Transverse colon (tissue), 4 donors: ENCODE measurements at regions not wholly inside any gene's neighbourhood (a gene's known extent, or its start where the extent isn't known, plus 50 kb on each side); places are given as distances from the start of the nearest gene placed in this dataset.

Experiments used
- EP300 ChIP-seq: sonication (generic); formaldehyde crosslinking; IDR thresholded peaks from one replicate; pipeline ENCODE4 v1.6.1; 2017; ENCODE audit warnings: antibody characterized with exemption, low read depth
- POLR2A ChIP-seq: fragments of 450-650 bp; IDR thresholded peaks from one replicate; pipeline ENCODE4 v1.6.1; 2016; ENCODE audit warnings: antibody characterized with exemption, mild to moderate bottlenecking, moderate library complexity
- POLR2AphosphoS5 ChIP-seq, 3 donors: sonication (generic); formaldehyde crosslinking; IDR thresholded peaks; one replicate each; pipeline ENCODE4 v1.6.1; 2016; ENCODE audit warnings: antibody characterized with exemption in 3 of 3
- TF ChIP-seq, protein P1 (sequence below), 5 experiments: fragments of 200-600 bp in 3 of 5; fragments of 450-650 bp in 2 of 5; sonication (generic) in 3 of 5; IDR thresholded peaks; 1 replicate in 2 of 5; 2 replicates in 3 of 5; pipeline ENCODE4 v1.5.1; 2016 to 2017; ENCODE audit warnings: antibody characterized with exemption in 5 of 5, inconsistent platforms in 3 of 5, mild to moderate bottlenecking in 2 of 5, moderate library complexity in 1 of 5

DNA sequence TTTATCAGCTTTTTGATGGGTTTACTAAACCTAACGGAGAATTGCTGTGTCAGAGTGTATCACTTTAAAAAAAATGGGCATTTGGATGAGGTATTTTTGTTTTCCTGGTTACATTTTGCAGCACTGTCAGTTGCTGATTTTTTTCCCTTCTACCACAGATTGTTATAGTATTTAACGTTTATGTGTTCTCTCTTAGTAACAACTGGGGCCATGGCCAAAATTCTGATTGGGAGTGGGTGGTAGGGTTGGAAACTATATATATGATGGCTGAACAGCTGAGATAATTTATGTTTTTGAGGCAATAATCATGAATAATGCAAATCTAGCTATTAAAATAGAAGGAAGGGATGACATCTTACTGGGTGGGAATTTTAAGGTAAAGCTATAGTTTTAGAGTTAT, 229.4 kb upstream of the SUCLG2 start:
- no peak for TF ChIP-seq EP300
- TF ChIP-seq, protein P1, sequence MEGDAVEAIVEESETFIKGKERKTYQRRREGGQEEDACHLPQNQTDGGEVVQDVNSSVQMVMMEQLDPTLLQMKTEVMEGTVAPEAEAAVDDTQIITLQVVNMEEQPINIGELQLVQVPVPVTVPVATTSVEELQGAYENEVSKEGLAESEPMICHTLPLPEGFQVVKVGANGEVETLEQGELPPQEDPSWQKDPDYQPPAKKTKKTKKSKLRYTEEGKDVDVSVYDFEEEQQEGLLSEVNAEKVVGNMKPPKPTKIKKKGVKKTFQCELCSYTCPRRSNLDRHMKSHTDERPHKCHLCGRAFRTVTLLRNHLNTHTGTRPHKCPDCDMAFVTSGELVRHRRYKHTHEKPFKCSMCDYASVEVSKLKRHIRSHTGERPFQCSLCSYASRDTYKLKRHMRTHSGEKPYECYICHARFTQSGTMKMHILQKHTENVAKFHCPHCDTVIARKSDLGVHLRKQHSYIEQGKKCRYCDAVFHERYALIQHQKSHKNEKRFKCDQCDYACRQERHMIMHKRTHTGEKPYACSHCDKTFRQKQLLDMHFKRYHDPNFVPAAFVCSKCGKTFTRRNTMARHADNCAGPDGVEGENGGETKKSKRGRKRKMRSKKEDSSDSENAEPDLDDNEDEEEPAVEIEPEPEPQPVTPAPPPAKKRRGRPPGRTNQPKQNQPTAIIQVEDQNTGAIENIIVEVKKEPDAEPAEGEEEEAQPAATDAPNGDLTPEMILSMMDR (IDR thresholded peaks at IDR 0.05): no peak
- TF ChIP-seq POLR2A: no peak
- TF ChIP-seq POLR2AphosphoS5 (IDR thresholded peaks at IDR 0.05): no peak
